Smooth muscle cell (in vitro differentiated cells): ENCODE measurements at regions not wholly inside any gene's neighbourhood (a gene's known extent, or its start where the extent isn't known, plus 50 kb on each side); places are given as distances from the start of the nearest gene placed in this dataset.
A peak's percentile ranks its signal among the peaks of the same experiment; 100 is the strongest.

Experiments
- DNase-seq: peaks from one replicate; lab custom pipeline; 2025; ENCODE audit not compliant: unreplicated experiment; lab: John Stamatoyannopoulos, UW
- H2AFZ ChIP-seq: fragments of 200-600 bp; sonication (generic); 2 replicates; pipeline ENCODE4 v1.6.0; 2016; ENCODE audit warnings: antibody characterized with exemption, low read depth, mild to moderate bottlenecking
- H3F3A ChIP-seq: fragments of 200-600 bp; sonication (generic); 2 replicates; pipeline ENCODE4 v1.6.0; 2017; ENCODE audit warnings: antibody characterized with exemption, low read depth
- H3K27ac ChIP-seq: fragments of 200-600 bp; sonication (generic); 2 replicates; pipeline ENCODE4 v1.5.1; 2016; ENCODE audit warnings: low read depth, mild to moderate bottlenecking
- H3K27me3 ChIP-seq: fragments of 200-600 bp; sonication (generic); 2 replicates; pipeline ENCODE4 v1.6.1; 2016; ENCODE audit warnings: low read depth, mild to moderate bottlenecking
- H3K36me3 ChIP-seq: fragments of 200-600 bp; sonication (generic); 2 replicates; pipeline ENCODE4 v1.5.1; 2016; ENCODE audit warnings: low read depth
- H3K4me1 ChIP-seq: fragments of 200-600 bp; sonication (generic); 2 replicates; pipeline ENCODE4 v1.5.1; 2016; ENCODE audit warnings: low read depth
- H3K4me2 ChIP-seq: fragments of 200-600 bp; sonication (generic); 2 replicates; pipeline ENCODE4 v1.6.0; 2016; ENCODE audit warnings: mild to moderate bottlenecking
- H3K4me3 ChIP-seq: fragments of 200-600 bp; sonication (generic); 2 replicates; pipeline ENCODE4 v1.5.1; 2016; ENCODE audit warnings: mild to moderate bottlenecking
- H3K79me2 ChIP-seq: fragments of 200-600 bp; sonication (generic); 2 replicates; pipeline ENCODE4 v1.6.0; 2016; ENCODE audit warnings: low read depth, mild to moderate bottlenecking
- H3K9ac ChIP-seq: fragments of 200-600 bp; sonication (generic); 2 replicates; pipeline ENCODE4 v1.6.0; 2016; ENCODE audit warnings: low read depth
- H3K9me3 ChIP-seq: fragments of 200-600 bp; sonication (generic); replicated peaks from 2 replicates; pipeline ENCODE4 v1.5.1; 2016; ENCODE audit warnings: low read depth
- H4K20me1 ChIP-seq: fragments of 200-600 bp; sonication (generic); 2 replicates; pipeline ENCODE4 v1.6.0; 2016; ENCODE audit warnings: low read depth
- WGBS: methylation state at CpG from one replicate; pipeline ENCODE4 v1.1.7; 2016; ENCODE audit warnings: low lambda C conversion rate; 5-methylcytosine and 5-hydroxymethylcytosine counted together
- TF ChIP-seq, protein P1 (sequence below): fragments of 200-600 bp; sonication (generic); IDR thresholded peaks from 2 replicates; pipeline ENCODE4 v1.5.1; 2017; ENCODE audit warnings: borderline replicate concordance, mild to moderate bottlenecking, antibody characterized with exemption; ENCODE audit not compliant: insufficient read depth, poor library complexity, severe bottlenecking

GRCh38 chr12:84691266-84691665 is 221.3 kb downstream of the SLC6A15 start:
- Histone ChIP-seq H3K36me3 (no peaks in the 10 kb centered on the region), H3K9ac (no peak overlapping the region), H3K4me1 (no peaks in the 10 kb centered on the region), H3K4me3 (no peak overlapping the region), H3F3A (no peaks in the 10 kb centered on the region), H3K9me3 (no peaks in the 10 kb centered on the region), H3K79me2 (no peaks in the 10 kb centered on the region), H3K4me2 (peak overlapping the region; percentile 23), H2AFZ (peak overlapping the region; percentile 64), H3K27ac (no peak overlapping the region), H4K20me1 (no peaks in the 10 kb centered on the region), H3K27me3 (no peaks in the 10 kb centered on the region)
- TF ChIP-seq, protein P1, sequence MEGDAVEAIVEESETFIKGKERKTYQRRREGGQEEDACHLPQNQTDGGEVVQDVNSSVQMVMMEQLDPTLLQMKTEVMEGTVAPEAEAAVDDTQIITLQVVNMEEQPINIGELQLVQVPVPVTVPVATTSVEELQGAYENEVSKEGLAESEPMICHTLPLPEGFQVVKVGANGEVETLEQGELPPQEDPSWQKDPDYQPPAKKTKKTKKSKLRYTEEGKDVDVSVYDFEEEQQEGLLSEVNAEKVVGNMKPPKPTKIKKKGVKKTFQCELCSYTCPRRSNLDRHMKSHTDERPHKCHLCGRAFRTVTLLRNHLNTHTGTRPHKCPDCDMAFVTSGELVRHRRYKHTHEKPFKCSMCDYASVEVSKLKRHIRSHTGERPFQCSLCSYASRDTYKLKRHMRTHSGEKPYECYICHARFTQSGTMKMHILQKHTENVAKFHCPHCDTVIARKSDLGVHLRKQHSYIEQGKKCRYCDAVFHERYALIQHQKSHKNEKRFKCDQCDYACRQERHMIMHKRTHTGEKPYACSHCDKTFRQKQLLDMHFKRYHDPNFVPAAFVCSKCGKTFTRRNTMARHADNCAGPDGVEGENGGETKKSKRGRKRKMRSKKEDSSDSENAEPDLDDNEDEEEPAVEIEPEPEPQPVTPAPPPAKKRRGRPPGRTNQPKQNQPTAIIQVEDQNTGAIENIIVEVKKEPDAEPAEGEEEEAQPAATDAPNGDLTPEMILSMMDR = no peak
- WGBS = 23% methylated on average over 1 of the region's 1 CpG
- no peak for DNase-seq

- TF ChIP-seq, protein P1 = no peak
- no peaks in the 10 kb centered on the region for H3F3A ChIP-seq
- H3K4me2 ChIP-seq = no peak overlapping the region
- no peaks in the 10 kb centered on the region for H4K20me1 ChIP-seq
- H3K79me2 ChIP-seq = no peaks in the 10 kb centered on the region
- H3K9me3 ChIP-seq = no peaks in the 10 kb centered on the region
- no peak overlapping the region for H3K9ac ChIP-seq
- H3K4me1 ChIP-seq = no peaks in the 10 kb centered on the region
- peak overlapping the region; percentile 5 for H3K4me3 ChIP-seq
- no peaks in the 10 kb centered on the region for H3K27me3 ChIP-seq
- WGBS = 59% methylated on average over 9 of the region's 9 CpGs
- H3K36me3 ChIP-seq = no peaks in the 10 kb centered on the region
- peak overlapping the region; percentile 55 for H2AFZ ChIP-seq
- H3K27ac ChIP-seq = no peak overlapping the region
- no peak for DNase-seq
Measured at GRCh38 chr12:84689638-84690037, 223.0 kb downstream of the SLC6A15 start.

- Histone ChIP-seq H3F3A (no peaks in the 10 kb centered on the region), H4K20me1 (no peaks in the 10 kb centered on the region), H3K9me3 (no peaks in the 10 kb centered on the region), H3K27me3 (no peaks in the 10 kb centered on the region), H3K36me3 (no peaks in the 10 kb centered on the region), H3K9ac (no peak overlapping the region), H3K27ac (no peak overlapping the region), H3K4me2 (no peak overlapping the region), H3K4me1 (no peaks in the 10 kb centered on the region), H3K79me2 (no peaks in the 10 kb centered on the region), H3K4me3 (no peak overlapping the region), H2AFZ (no peak overlapping the region)
- TF ChIP-seq, protein P1 = no peak
- DNase-seq = no peak
Measured at GRCh38 chr12:84685379-84685778, 227.2 kb downstream of the SLC6A15 start.

GRCh38 chr12:84676787-84677186 is 235.8 kb downstream of the SLC6A15 start:
- Histone ChIP-seq H3F3A (no peaks in the 10 kb centered on the region), H3K9me3 (no peaks in the 10 kb centered on the region), H3K27ac (no peak overlapping the region), H3K36me3 (no peaks in the 10 kb centered on the region), H3K79me2 (no peaks in the 10 kb centered on the region), H3K9ac (no peak overlapping the region), H3K27me3 (no peaks in the 10 kb centered on the region), H2AFZ (no peak overlapping the region), H3K4me1 (no peaks in the 10 kb centered on the region), H4K20me1 (no peaks in the 10 kb centered on the region), H3K4me2 (no peak overlapping the region), H3K4me3 (no peak overlapping the region)
- DNase-seq = no peak
- TF ChIP-seq, protein P1 = no peak
